Astrocyte (in vitro differentiated cells and primary cell): ENCODE measurements at regions not wholly inside any gene's neighbourhood (a gene's known extent, or its start where the extent isn't known, plus 50 kb on each side); places are given as distances from the start of the nearest gene placed in this dataset.

Source experiments
- EZH2 ChIP-seq: IDR thresholded peaks from 2 replicates; pipeline ENCODE4 v1.6.1; 2012; ENCODE audit warnings: mild to moderate bottlenecking, low read length, inconsistent platforms; ENCODE audit not compliant: insufficient read depth
- TF ChIP-seq, protein P1 (sequence below): IDR thresholded peaks from 2 replicates; pipeline ENCODE4 v1.5.1; 2011; ENCODE audit warnings: low read depth, mild to moderate bottlenecking, inconsistent platforms, low read length, moderate library complexity; ENCODE audit not compliant: insufficient read depth

DNA sequence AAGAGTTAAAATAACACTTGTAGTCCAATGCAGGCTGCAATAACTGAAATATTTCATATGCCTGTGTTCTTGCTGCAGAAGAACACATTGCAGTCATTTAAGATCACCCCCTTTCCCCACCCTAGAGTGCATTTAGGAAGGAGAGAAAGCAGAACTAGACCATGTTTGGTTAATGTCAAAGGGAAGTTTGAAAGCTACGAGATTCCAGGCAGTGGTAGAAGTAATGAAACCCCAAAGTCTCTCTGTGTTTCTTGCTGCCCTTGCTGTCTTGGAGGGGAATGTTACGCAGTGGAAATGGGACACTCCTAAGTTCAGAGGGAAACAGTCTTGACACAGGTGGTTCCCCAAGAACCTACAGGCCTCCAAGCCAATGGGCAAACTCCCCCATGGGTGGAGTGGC lies 242.9 kb downstream of the PTEN start:
- TF ChIP-seq, protein P1, sequence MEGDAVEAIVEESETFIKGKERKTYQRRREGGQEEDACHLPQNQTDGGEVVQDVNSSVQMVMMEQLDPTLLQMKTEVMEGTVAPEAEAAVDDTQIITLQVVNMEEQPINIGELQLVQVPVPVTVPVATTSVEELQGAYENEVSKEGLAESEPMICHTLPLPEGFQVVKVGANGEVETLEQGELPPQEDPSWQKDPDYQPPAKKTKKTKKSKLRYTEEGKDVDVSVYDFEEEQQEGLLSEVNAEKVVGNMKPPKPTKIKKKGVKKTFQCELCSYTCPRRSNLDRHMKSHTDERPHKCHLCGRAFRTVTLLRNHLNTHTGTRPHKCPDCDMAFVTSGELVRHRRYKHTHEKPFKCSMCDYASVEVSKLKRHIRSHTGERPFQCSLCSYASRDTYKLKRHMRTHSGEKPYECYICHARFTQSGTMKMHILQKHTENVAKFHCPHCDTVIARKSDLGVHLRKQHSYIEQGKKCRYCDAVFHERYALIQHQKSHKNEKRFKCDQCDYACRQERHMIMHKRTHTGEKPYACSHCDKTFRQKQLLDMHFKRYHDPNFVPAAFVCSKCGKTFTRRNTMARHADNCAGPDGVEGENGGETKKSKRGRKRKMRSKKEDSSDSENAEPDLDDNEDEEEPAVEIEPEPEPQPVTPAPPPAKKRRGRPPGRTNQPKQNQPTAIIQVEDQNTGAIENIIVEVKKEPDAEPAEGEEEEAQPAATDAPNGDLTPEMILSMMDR = no peak
- TF ChIP-seq EZH2 = no peak
